GM19351 (cell line): ENCODE measurements at regions not wholly inside any gene's neighbourhood (a gene's known extent, or its start where the extent isn't known, plus 50 kb on each side); places are given as distances from the start of the nearest gene placed in this dataset.
"Not testable (repeated sequence)": the region's sequence is repeated elsewhere in the genome, so short reads cannot be mapped to it uniquely, and the experiment has no call there.

Source experiments
- ATAC-seq: cut with Tn5 transposase; IDR thresholded peaks from one replicate; pipeline ENCODE4 v1.9.1; 2021; ENCODE audit warnings: mild to moderate bottlenecking, moderate library complexity; ENCODE audit not compliant: unreplicated experiment

GRCh38 chr5:38607396-38607795 lies 51.0 kb upstream of the LIFR start:
- ATAC-seq, result no peak

DNA sequence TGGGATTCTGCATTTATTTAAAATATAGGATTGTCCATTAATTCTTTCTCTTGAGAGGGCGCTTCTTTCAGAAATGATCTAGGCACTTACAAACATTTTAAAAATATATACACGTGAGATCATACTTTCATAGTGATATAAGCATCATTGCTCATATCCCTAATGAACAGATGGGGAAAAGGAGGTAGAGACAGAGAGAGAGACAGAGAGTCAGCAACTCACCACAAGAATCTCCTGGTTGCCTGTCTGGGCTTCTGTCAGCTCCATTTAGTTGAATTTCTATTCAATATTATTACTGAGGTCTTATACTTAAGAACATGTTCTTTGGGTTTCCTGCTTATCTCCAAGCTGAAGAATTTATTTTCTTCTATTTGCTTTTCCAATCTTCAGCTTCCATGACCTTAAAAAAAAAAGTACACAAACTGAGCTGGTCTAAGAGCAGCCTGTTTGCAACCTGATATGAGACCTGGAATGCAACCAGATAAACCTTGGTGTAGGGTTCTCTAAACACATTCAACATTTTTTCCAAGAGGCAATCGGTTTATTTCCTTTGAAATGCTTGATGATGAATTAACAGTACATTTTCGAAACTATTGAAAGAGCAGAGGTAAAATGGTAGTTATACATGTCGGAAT lies 51.6 kb upstream of the LIFR start:
- no peak for ATAC-seq

- ATAC-seq, result no peak
Observed at GRCh38 chr5:38608874-38609273, 52.4 kb upstream of the LIFR start.

DNA sequence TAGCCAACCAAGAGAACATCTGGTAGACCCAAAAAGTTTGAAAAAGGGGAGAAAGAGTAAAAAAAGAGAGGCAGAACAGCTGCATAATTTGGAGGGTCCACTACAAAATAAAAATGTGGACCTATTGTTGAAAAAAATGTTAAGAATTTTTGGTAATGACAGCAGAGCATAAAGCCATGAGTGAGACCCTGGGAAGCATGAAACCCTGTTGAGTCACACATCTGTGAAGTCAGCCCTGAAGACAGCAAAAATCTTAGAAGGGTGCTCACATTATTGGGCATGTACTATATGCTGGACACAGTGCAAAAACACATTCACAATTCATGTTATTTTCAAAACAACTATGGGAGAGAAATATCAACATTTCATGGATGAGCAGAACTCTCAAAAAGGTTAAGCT lies 56.4 kb upstream of the LIFR start:
- ATAC-seq, result no peak

- ATAC-seq, result no peak
Observed at GRCh38 chr5:38613490-38613889, 57.0 kb upstream of the LIFR start.

DNA sequence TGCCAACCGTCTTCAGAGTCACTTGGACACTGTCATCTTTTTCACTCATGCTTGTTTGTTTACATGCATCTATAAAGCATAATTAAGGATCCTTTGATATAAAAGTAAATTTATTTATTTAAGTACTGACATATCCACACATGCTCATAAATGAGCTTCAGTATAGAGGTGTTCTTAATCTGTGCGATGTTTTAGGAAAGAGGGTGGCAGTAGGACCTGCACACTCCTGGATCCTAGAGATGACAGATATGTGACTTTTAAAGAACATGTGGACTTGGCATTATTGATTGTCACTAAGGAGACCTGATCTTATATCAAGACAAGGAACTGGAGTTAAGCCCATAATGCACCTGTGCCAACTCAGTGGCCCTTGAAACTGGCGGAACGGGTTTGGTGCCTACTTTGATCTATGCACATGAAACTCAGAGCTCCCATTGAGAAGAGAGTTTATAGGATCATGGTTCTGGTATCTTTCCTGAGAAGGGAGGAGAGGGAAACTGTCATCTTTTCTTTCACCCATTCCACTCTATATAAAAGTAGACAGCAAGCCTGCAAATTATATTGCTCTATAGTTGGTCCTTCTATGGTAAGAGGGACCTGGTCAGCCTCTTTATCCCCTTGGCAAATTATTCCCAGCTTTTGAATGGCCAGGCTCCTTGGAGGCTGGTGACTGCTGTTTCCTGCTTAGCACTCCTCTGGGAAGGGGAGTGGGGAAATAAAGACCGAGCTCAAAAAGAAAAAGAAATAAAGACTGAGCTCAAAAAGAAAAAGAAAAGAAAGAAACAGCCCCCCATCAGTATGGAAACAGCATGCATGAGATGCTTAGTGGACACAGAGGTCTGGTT lies 57.8 kb upstream of the LIFR start:
- no peak for ATAC-seq

- no peak for ATAC-seq
Observed at GRCh38 chr5:38615042-38615441, 58.6 kb upstream of the LIFR start.

DNA sequence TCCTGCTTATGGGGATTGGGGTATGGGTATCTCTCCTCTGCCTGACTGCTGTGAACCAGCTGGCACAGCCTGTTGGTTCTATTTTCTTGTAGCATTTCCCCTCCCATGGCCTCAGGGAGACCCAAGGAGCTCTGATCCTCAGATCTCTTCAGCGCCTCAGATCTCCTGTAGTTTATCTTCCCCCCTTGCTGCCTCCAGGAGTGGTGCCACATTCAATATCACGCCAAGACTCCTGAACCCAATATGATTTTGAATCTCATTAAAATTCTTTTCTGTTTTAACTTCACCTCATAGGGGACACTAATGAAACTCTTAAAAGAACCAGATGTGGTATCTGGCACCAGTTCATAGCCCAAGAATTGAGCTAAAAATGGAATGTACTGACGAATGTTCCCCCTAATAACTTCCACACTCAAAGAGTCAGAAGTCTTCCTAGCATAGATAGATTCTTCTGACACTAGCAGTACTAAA lies 59.6 kb upstream of the LIFR start:
- ATAC-seq, result no peak

DNA sequence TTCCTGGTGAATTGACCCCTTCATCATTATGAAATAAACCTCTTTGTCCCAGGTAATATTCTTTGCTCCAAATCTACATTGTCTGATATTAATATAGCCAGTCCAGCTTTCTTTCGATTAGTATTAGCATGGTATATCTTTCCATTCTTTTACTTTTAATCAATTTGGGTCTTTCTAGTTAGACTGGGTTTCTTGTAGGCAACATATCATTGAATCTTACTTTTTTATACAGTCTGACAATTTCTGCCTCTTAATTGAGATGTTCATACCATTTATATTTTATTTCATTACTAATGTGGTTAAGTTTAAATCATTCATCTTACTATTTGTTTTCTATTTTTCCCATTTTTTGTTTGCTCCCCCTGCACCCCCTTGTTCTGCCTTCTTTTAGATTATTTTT lies 61.7 kb upstream of the LIFR start:
- ATAC-seq, result no peak

DNA sequence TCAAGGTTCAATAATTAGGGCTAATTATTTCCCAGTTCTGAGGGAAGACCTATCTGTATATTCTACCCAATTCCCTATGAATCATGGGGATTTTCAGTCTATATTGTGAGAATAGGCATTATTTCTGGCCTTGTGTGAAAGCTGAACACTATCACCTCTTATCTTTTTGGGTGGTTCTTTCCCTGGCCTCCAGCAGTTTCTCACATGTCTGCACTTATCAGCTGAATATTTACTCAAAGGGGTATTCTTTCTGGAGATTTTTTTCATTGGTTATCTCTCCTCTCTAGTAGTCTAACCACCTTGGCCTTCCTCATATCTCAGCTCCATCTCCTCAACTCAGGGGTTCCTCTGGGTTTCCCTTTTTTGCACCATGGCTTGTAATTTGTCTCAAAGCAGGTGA lies 64.9 kb upstream of the LIFR start:
- ATAC-seq, result no peak

DNA sequence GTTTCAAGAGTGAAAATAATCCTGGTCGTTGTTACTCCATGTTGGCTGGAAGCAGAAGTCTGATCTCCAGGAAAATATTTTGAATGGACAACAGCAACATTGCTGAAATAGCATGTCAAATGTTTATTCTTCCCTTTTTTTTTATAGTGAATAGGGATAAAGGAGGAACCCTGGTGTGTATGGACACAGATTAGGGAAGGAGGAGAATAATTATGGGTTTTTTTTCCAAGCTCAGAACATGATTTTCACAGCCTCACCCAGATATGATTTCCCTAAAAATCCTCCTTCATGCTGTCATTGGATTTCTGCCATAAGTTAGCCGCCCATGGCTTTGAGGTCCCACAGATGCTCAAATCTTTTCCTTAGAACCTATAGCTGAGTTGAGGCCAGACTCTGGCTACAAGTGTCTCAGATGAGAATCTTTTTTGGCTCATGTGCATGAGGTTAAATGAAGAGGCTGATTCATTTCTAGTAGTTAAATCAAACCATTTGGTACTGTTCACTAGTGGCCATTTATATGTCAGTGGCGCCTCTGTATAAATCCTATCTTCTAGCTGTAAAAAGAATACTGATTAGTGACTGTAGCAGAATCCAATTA lies 65.5 kb upstream of the LIFR start:
- no peak for ATAC-seq

- no peak for ATAC-seq
Observed at GRCh38 chr5:38622723-38623129, 66.3 kb upstream of the LIFR start.

DNA sequence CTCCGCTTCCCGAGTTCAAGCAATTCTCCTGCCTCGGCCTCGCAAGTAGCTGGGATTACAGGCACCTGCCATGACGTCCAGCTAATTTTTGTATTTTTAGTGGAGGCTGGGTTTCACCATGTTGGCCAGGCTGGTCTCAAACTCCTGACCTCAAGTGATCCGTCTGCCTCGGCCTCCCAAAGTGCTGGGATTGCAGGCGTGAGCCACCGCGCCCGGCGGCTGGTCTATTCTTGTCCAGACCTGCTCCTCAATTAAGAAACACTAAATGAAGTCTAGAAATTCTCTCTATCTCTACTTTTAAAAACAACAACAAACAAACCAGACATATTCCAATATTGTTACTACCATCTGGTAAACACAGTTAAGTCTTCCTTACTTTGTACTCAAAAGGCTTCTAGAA lies 68.1 kb upstream of the LIFR start:
- not testable (repeated sequence) for ATAC-seq

GRCh38 chr5:38631376-38631775 lies 74.9 kb upstream of the LIFR start:
- ATAC-seq, result not testable (repeated sequence)

DNA sequence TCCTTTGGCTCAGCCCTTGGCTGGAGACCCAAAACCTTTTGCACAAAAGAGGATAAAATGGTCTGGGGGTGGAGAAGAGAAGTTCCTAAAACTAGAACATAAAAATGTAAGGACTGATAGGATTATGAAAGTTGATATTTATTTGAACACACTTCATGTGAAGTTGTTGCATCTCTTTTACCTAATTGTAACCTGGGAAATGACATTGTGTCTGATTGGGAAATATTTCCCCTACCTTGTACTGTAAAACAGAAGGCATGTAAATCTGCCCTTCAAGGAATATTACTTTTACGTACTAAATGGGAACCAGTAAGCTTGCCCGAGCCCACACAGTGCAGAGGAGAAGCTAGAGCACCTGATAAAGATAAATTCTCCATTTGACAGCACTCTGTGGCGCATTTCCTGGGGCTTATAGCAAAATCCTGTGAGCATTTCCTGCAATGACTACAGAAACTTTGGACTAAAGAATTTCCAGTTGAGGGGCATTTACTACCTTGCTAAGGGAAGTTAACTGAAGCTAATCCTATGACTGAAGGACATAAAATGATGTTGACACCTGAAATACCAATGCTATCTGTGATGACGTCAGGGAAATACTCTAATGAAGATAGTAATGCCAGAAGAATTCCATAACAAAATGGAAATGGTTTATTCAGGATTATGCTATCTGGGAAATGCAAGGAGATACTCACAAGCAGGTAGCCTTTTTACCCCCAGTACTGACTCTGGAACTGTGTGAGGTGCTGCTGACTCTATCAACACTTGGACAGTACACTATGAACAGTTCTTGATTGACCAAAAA lies 78.3 kb upstream of the LIFR start:
- ATAC-seq, result no peak

- no peak for ATAC-seq
Observed at GRCh38 chr5:38636626-38637025, 80.2 kb upstream of the LIFR start.

DNA sequence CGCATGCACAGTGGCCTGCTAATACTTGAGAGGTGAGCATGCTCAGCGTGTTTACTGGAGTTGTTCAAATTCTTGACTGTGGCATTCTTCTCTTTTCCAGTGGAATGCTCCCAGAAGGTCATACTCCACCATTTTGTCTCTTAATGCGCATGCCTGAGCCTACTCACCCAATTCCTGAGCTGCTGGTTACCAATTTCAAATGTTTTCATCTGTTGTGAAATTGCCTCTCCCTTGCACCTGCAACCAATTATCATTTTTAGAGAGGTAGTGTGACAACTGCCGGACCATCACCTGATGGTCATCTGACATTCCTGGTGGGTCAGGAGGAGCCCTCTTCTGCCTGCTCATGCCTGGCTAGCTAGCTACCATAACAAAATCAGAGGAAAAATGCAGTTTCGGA lies 82.2 kb upstream of the LIFR start:
- ATAC-seq, result no peak

- ATAC-seq, result no peak
Observed at GRCh38 chr5:38639377-38640358, 83.2 kb upstream of the LIFR start.

- ATAC-seq, result no peak
Observed at GRCh38 chr5:38641003-38641402, 84.6 kb upstream of the LIFR start.
